AG09319 (cell line): ENCODE measurements at regions not wholly inside any gene's neighbourhood (a gene's known extent, or its start where the extent isn't known, plus 50 kb on each side); places are given as distances from the start of the nearest gene placed in this dataset.
"Not testable (repeated sequence)": the region's sequence is repeated elsewhere in the genome, so short reads cannot be mapped to it uniquely, and the experiment has no call there.

Source experiments
- DNase-seq: peaks from one replicate; pipeline ENCODE4 v3.0.0-alpha.2; 2010; ENCODE audit warnings: low read depth; ENCODE audit errors: extremely low read depth
- TF ChIP-seq, protein P1 (sequence below): IDR thresholded peaks from 2 replicates; pipeline ENCODE4 v1.5.1; 2011; ENCODE audit warnings: low read depth, mild to moderate bottlenecking, inconsistent platforms, low read length, moderate library complexity

- TF ChIP-seq, protein P1, sequence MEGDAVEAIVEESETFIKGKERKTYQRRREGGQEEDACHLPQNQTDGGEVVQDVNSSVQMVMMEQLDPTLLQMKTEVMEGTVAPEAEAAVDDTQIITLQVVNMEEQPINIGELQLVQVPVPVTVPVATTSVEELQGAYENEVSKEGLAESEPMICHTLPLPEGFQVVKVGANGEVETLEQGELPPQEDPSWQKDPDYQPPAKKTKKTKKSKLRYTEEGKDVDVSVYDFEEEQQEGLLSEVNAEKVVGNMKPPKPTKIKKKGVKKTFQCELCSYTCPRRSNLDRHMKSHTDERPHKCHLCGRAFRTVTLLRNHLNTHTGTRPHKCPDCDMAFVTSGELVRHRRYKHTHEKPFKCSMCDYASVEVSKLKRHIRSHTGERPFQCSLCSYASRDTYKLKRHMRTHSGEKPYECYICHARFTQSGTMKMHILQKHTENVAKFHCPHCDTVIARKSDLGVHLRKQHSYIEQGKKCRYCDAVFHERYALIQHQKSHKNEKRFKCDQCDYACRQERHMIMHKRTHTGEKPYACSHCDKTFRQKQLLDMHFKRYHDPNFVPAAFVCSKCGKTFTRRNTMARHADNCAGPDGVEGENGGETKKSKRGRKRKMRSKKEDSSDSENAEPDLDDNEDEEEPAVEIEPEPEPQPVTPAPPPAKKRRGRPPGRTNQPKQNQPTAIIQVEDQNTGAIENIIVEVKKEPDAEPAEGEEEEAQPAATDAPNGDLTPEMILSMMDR = no peak
- DNase-seq = no peak
Measured at GRCh38 chr17:31645351-31645750, 213.7 kb downstream of the COPRS start.

DNA sequence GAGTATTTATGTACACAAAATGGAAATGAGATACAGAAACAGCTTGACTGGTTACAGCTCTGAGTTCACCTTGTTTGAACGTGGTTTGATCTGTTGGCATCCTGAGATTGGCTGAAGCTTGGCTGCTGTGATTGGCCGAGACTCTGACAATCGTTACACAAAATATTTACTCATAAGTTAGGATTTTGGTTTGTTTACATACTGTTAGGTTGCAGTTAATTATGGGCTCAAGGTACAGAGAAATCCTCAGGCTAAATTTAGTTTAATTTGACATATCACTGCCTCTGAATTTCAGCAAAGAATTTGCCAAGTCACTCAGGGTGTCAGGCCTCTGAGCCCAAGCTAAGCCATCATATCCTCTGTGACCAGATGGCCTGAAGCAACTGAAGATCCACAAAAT, 227.3 kb downstream of the COPRS start:
- TF ChIP-seq, protein P1 = no peak
- DNase-seq = no peak

GRCh38 chr17:31630866-31631265, 228.2 kb downstream of the COPRS start:
- not testable (repeated sequence) for DNase-seq

- TF ChIP-seq, protein P1 = no peak
- DNase-seq = peak; percentile 93
Measured at GRCh38 chr17:31629696-31630470, 229.2 kb downstream of the COPRS start.

GRCh38 chr17:31627960-31628359, 231.1 kb downstream of the COPRS start:
- DNase-seq = no peak
- TF ChIP-seq, protein P1 = no peak

GRCh38 chr17:31623990-31624389, 232.5 kb downstream of the RAB11FIP4 start:
- TF ChIP-seq, protein P1 = no peak
- no peak for DNase-seq

- TF ChIP-seq, protein P1 = no peak
- DNase-seq = no peak
Measured at GRCh38 chr17:31622500-31622899, 231.0 kb downstream of the RAB11FIP4 start.

GRCh38 chr17:31621566-31621965, 230.1 kb downstream of the RAB11FIP4 start:
- TF ChIP-seq, protein P1 = no peak

GRCh38 chr17:31611053-31611452, 219.6 kb downstream of the RAB11FIP4 start:
- DNase-seq = not testable (repeated sequence)

More at GRCh38 chr17:31621566-31621965, 230.1 kb downstream of the RAB11FIP4 start:
- DNase-seq = no peak
